ENCODE measurements at regions not wholly inside any gene's neighbourhood (a gene's known extent, or its start where the extent isn't known, plus 50 kb on each side); places are given as distances from the start of the nearest gene placed in this dataset.
A peak's percentile ranks its signal among the peaks of the same experiment; 100 is the strongest.

DNA sequence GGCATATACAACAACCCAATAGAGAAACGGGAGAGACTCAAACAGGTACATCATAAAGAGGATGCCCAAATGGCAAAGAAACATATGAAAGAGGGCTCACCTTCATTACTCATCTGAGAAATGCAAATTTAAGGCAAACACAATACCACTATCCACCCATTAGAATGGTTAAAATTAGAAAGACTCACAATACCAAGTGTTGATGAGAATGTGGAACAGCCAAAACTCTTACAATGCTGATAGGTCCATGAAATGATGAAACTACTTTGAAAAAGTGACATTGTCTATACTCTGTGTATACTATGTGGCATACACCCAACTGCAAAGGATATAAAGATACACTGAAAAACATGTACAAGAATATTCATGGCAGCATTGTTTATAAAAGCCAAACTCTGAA lies 96.2 kb upstream of the TSHZ3 start:
- TF ChIP-seq, protein P1, sequence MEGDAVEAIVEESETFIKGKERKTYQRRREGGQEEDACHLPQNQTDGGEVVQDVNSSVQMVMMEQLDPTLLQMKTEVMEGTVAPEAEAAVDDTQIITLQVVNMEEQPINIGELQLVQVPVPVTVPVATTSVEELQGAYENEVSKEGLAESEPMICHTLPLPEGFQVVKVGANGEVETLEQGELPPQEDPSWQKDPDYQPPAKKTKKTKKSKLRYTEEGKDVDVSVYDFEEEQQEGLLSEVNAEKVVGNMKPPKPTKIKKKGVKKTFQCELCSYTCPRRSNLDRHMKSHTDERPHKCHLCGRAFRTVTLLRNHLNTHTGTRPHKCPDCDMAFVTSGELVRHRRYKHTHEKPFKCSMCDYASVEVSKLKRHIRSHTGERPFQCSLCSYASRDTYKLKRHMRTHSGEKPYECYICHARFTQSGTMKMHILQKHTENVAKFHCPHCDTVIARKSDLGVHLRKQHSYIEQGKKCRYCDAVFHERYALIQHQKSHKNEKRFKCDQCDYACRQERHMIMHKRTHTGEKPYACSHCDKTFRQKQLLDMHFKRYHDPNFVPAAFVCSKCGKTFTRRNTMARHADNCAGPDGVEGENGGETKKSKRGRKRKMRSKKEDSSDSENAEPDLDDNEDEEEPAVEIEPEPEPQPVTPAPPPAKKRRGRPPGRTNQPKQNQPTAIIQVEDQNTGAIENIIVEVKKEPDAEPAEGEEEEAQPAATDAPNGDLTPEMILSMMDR (IDR thresholded peaks at IDR 0.05) = no peak
- Histone ChIP-seq H3K36me3 (no peaks in the 10 kb centered on the region), H3K9me3 (peaks cover 0 to 7% of the 10 kb centered on the region in 2 donors), H3K27me3 (no peaks in the 10 kb centered on the region), H3K4me3 (no peak overlapping the region), H3K4me1 (no peaks in the 10 kb centered on the region), H3K27ac (no peak overlapping the region)
- ATAC-seq (no peak), DNase-seq (no peak)
- intact Hi-C loops (cut with DNase I) = no loop called here

DNA sequence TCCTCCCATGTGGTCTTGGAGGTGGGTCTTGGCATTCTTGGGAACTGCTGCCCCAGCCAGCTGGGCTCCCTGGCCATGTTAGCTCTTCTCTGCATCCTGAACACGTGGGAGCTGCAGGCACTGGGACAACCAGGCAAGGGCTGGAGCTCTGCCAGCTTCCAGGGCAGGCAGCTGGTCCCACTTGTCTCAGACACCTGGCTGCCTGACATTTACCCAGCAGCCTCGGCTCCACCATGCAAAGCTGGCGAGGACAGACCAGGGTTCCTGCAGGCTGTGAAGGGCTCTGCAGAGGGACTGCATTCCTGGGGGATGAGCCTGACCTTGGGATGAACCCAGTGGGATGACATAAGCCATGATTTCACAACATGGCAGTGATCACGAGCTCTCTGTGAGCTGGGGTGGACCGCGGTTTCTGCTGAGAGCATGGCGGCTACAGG lies 99.0 kb upstream of the TSHZ3 start:
- Histone ChIP-seq H3K27ac (no peak overlapping the region), H3K4me1 (no peaks in the 10 kb centered on the region)
- peak; percentile 72 for ATAC-seq

DNA sequence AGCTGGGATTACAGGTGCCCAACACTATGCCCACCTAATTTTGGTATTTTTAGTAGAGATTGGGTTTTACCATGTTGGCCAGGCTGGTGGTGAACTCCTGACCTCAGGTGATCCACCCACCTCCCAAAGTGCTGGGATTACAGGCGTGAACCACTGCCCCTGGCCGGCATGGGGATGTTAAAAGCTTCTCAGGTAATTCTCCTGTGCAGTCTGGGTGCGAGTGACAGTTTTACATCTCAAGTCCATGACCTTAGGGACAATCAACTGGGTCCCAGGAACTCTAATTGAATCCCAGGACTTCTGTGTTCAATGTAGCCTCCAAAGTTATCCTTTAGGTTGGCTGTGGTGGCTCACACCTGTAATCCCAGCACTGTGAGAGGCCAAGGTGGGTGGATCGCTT lies 100.1 kb upstream of the TSHZ3 start:
- no peaks in the 10 kb centered on the region for H3K4me1 ChIP-seq
- DNase-seq (no peak), ATAC-seq (no peak)
- no peaks in the 10 kb centered on the region for H3K36me3 ChIP-seq
- H3K9me3 ChIP-seq = peaks cover 0 to 7% of the 10 kb centered on the region in 2 donors
- intact Hi-C loops (cut with DNase I) = no loop called here
- no peak overlapping the region for H3K27ac ChIP-seq
- no peak overlapping the region for H3K4me3 ChIP-seq
- TF ChIP-seq, protein P1 (IDR thresholded peaks at IDR 0.05) = no peak
- no peaks in the 10 kb centered on the region for H3K27me3 ChIP-seq

More for the DNA sequence above, 99.0 kb upstream of the TSHZ3 start:
- peak; percentile 32 to 71 (median 54) for DNase-seq
- Histone ChIP-seq H3K4me3 (no peak overlapping the region), H3K27me3 (no peaks in the 10 kb centered on the region), H3K9me3 (peaks cover 0 to 7% of the 10 kb centered on the region in 2 donors), H3K36me3 (no peaks in the 10 kb centered on the region)
- intact Hi-C loops (cut with DNase I) = no loop called here
- TF ChIP-seq, protein P1 (IDR thresholded peaks at IDR 0.05) = no peak

DNA sequence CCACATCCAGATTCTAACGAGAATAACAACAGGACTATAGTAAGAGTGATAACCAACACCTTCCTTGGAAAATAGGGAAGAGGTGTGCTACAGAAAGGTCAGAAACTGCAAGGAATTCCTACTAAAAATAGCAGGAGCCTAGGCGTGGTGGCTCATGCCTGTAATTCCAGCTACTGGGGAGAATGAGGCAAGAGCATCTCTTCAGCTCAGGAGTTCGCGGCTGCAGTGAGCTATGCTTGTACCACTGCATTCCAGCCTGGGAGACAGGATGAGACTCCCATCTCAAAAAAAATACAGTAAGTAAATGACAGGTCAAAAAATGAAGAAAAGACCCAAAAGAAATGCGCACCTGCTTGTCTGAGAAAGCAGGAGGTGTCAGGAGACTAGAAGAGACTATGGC lies 101.5 kb upstream of the TSHZ3 start:
- TF ChIP-seq, protein P1 (IDR thresholded peaks at IDR 0.05) = no peak
- no peaks in the 10 kb centered on the region for H3K27me3 ChIP-seq
- no peaks in the 10 kb centered on the region for H3K36me3 ChIP-seq
- ATAC-seq = no peak
- H3K9me3 ChIP-seq = no peaks in the 10 kb centered on the region
- H3K4me3 ChIP-seq = no peak overlapping the region
- no peaks in the 10 kb centered on the region for H3K4me1 ChIP-seq
- intact Hi-C loops (cut with DNase I) = no loop called here
- H3K27ac ChIP-seq = no peak overlapping the region
- no peak for DNase-seq

DNA sequence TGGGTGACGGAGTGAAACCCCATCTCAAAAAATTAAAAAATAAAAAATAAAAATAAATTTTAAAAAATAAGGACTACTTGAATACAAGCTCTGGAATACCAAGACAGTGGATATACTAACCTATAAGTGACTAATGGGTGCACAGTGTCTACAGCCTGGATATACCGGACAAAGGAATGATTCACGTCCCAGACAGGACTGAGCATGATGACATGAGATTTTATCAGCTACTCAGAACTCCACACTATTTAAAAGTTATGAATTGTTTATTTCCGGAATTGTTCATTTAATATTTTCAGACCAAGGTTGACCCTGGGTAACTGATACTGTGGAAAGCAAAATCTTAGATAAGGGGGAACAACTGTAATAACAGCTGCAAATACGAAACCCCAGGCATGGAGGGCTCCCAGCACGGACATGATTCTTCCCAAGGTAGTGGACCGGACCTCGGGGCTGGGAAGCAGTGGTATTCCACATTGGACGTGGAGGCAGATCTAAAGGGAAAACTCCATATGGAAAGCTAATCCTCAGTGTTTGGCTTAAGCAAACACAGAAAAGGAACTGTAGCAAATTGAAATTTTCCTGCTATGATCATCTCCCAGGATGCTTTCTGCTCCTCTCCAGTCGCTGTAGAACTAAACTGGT lies 102.6 kb upstream of the TSHZ3 start:
- TF ChIP-seq, protein P1 (IDR thresholded peaks at IDR 0.05) = no peak
- no peaks in the 10 kb centered on the region for H3K36me3 ChIP-seq
- no peak overlapping the region for H3K27ac ChIP-seq
- intact Hi-C loops (cut with DNase I) = no loop called here
- DNase-seq (no peak), ATAC-seq (no peak)
- no peak overlapping the region for H3K4me3 ChIP-seq
- no peaks in the 10 kb centered on the region for H3K27me3 ChIP-seq
- H3K9me3 ChIP-seq = no peaks in the 10 kb centered on the region
- no peaks in the 10 kb centered on the region for H3K4me1 ChIP-seq
